Skeletal muscle satellite cell (primary cell): ENCODE measurements at regions not wholly inside any gene's neighbourhood (a gene's known extent, or its start where the extent isn't known, plus 50 kb on each side); places are given as distances from the start of the nearest gene placed in this dataset.
"Not testable (repeated sequence)": the region's sequence is repeated elsewhere in the genome, so short reads cannot be mapped to it uniquely, and the experiment has no call there.

ENCODE experiments used
- H3K27me3 ChIP-seq: 2 replicates; pipeline ENCODE4 v1.7.0; 2013; ENCODE audit warnings: low read length; ENCODE audit not compliant: control insufficient read depth, insufficient read depth
- H3K36me3 ChIP-seq: 2 replicates; pipeline ENCODE4 v1.7.0; 2013; ENCODE audit warnings: mild to moderate bottlenecking, control low read depth, low read length; ENCODE audit not compliant: insufficient read depth
- H3K4me1 ChIP-seq: 2 replicates; pipeline ENCODE4 v1.7.0; 2013; ENCODE audit warnings: low read length; ENCODE audit not compliant: control insufficient read depth, insufficient read depth
- H3K4me2 ChIP-seq: 2 replicates; pipeline ENCODE4 v1.7.0; 2013; ENCODE audit warnings: mild to moderate bottlenecking, low read length
- H3K4me3 ChIP-seq: 2 replicates; pipeline ENCODE4 v1.7.0; 2013; ENCODE audit warnings: low read length
- H3K9ac ChIP-seq: 2 replicates; pipeline ENCODE4 v1.7.0; 2013; ENCODE audit warnings: mild to moderate bottlenecking, low read depth, low read length, moderate library complexity
- H3K9me3 ChIP-seq: replicated peaks from 2 replicates; pipeline ENCODE4 v1.7.0; 2013; ENCODE audit warnings: mild to moderate bottlenecking, control low read depth, low read length

- Histone ChIP-seq H3K36me3 (no peaks in the 10 kb centered on the region), H3K4me2 (no peak overlapping the region), H3K27me3 (no peaks in the 10 kb centered on the region), H3K4me3 (no peak overlapping the region), H3K4me1 (peaks cover 8% of the 10 kb centered on the region), H3K9ac (no peak overlapping the region), H3K9me3 (peaks cover 7% of the 10 kb centered on the region)
Measured at GRCh38 chr6:169086020-169086419, 167.6 kb downstream of the THBS2 start.

DNA sequence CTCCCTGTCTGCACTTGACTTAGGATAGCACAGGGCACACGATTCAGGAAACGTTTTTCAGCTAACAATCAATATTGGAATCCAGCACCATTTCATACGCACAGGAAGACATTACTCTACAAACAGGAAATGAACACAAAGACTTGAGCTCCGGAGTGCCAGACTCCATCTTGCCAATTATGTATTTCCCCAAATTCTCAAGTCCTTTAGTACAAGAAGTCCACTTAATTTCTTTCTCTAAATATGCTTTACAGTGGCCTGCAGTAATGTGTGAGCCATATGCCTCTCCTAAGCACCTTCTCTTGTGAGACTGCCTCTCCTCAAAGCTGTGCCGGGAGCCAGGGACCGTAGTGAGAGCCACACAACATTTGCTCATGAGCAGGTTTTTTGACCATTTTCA, 168.2 kb downstream of the THBS2 start:
- no peaks in the 10 kb centered on the region for H3K27me3 ChIP-seq
- H3K4me1 ChIP-seq, result peaks cover 8% of the 10 kb centered on the region
- no peaks in the 10 kb centered on the region for H3K36me3 ChIP-seq
- no peak overlapping the region for H3K4me3 ChIP-seq
- H3K4me2 ChIP-seq, result no peak overlapping the region
- H3K9ac ChIP-seq, result no peak overlapping the region
- peaks cover 2% of the 10 kb centered on the region for H3K9me3 ChIP-seq

- not testable (repeated sequence) for H3K27me3 ChIP-seq, H3K4me3 ChIP-seq, H3K9ac ChIP-seq, H3K4me2 ChIP-seq, H3K4me1 ChIP-seq, H3K9me3 ChIP-seq, H3K36me3 ChIP-seq
Measured at GRCh38 chr6:169084557-169084956, 169.1 kb downstream of the THBS2 start.

- no peak overlapping the region for H3K4me2 ChIP-seq
- H3K9me3 ChIP-seq, result no peaks in the 10 kb centered on the region
- H3K36me3 ChIP-seq, result no peaks in the 10 kb centered on the region
- H3K4me3 ChIP-seq, result no peak overlapping the region
- no peaks in the 10 kb centered on the region for H3K27me3 ChIP-seq
- no peak overlapping the region for H3K9ac ChIP-seq
- H3K4me1 ChIP-seq, result peaks cover 8% of the 10 kb centered on the region
Measured at GRCh38 chr6:169084067-169084466, 169.6 kb downstream of the THBS2 start.

DNA sequence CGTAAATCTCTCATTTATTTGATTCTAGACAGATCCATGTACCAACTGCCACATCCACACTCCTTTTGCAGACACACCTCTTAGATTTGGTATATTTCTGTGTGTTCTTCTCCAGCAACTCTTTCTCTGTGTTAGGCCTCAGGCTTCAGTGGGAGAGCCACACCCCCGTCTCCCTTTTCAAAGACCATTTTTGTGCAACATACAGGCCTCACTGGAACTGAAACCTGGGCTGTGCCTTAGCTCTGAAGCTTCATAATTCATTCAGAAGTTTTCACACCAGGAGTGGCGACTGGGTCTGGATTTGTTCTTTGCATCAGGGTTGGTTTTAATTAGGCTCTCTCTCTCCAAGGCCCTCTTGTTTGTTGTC, 170.2 kb downstream of the THBS2 start:
- Histone ChIP-seq H3K9ac (no peak overlapping the region), H3K36me3 (no peaks in the 10 kb centered on the region), H3K4me1 (peaks cover 8% of the 10 kb centered on the region), H3K4me2 (no peak overlapping the region), H3K4me3 (no peak overlapping the region), H3K27me3 (no peaks in the 10 kb centered on the region), H3K9me3 (no peaks in the 10 kb centered on the region)

GRCh38 chr6:169082817-169083507, 170.7 kb downstream of the THBS2 start:
- Histone ChIP-seq H3K4me1 (peaks cover 6% of the 10 kb centered on the region), H3K27me3 (no peaks in the 10 kb centered on the region), H3K4me3 (no peak overlapping the region), H3K4me2 (no peak overlapping the region), H3K9ac (no peak overlapping the region), H3K36me3 (no peaks in the 10 kb centered on the region), H3K9me3 (no peaks in the 10 kb centered on the region)

GRCh38 chr6:169082093-169082492, 171.6 kb downstream of the THBS2 start:
- Histone ChIP-seq H3K4me1 (no peaks in the 10 kb centered on the region), H3K9ac (no peak overlapping the region), H3K9me3 (no peaks in the 10 kb centered on the region)

DNA sequence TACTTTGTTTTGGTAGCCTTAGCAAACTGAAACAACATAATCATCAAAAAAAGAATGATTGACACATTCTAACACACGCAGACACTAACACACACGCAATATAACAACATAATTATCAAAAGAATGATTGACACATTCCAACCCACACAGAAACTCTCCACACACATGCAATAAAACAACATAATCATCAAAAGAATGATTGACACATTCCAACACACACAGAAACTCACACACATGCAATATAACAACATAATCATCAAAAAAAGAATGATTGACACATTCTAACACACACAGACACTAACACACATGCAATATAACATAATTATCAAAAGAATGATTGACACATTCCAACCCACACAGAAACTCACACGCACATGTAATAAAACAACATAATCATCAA, 172.4 kb downstream of the THBS2 start:
- no peak overlapping the region for H3K4me2 ChIP-seq
- H3K36me3 ChIP-seq, result no peaks in the 10 kb centered on the region
- no peaks in the 10 kb centered on the region for H3K9me3 ChIP-seq
- no peaks in the 10 kb centered on the region for H3K4me1 ChIP-seq
- no peak overlapping the region for H3K4me3 ChIP-seq
- no peak overlapping the region for H3K9ac ChIP-seq
- no peaks in the 10 kb centered on the region for H3K27me3 ChIP-seq

More at GRCh38 chr6:169082093-169082492, 171.6 kb downstream of the THBS2 start:
- Histone ChIP-seq H3K27me3 (no peaks in the 10 kb centered on the region), H3K4me3 (no peak overlapping the region), H3K4me2 (no peak overlapping the region), H3K36me3 (no peaks in the 10 kb centered on the region)

GRCh38 chr6:169079650-169080049, 174.0 kb downstream of the THBS2 start:
- no peaks in the 10 kb centered on the region for H3K27me3 ChIP-seq

DNA sequence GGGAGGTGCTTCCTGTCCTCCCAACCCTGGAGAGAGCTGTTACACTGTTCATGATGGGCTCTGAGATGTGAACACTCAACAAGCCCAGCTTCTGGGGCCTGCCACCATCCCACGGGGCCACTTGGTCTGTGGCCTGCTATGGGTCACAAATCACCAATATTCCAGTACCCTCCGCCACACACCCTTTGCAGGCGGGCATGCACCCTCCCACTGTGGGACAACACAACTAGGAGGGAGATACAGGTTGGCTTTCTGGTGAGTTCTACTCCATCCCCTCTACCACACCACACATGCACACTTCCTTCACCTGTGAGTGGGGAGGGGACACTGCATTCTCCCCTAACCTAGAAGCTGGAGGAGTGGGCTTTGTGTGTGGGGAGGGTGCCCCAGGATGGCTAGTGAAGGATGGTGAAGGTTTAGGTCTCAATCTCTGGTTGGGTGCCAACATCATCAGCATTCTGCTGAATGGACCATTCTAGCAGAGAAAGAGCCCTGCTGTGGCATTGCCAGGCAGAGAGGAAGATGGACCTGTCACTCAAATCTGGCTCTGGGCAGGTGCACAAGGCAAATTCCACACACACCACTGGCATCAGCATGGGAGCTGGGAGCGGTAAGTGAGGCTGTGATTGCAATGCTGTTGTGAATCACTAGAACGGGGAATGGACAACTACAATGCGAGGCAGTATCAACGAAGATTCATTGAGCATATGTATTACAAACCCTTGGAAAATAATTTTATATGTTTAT, 175.1 kb downstream of the THBS2 start:
- Histone ChIP-seq H3K4me3 (no peak overlapping the region), H3K36me3 (no peaks in the 10 kb centered on the region), H3K4me1 (peaks cover 15% of the 10 kb centered on the region), H3K9ac (no peak overlapping the region), H3K4me2 (no peak overlapping the region), H3K9me3 (no peaks in the 10 kb centered on the region), H3K27me3 (no peaks in the 10 kb centered on the region)

More at GRCh38 chr6:169079650-169080049, 174.0 kb downstream of the THBS2 start:
- no peaks in the 10 kb centered on the region for H3K36me3 ChIP-seq
- H3K9me3 ChIP-seq, result no peaks in the 10 kb centered on the region
- H3K9ac ChIP-seq, result no peak overlapping the region
- H3K4me1 ChIP-seq, result peaks cover 8% of the 10 kb centered on the region
- no peak overlapping the region for H3K4me2 ChIP-seq
- H3K4me3 ChIP-seq, result no peak overlapping the region

GRCh38 chr6:169075915-169076654, 177.6 kb downstream of the THBS2 start:
- Histone ChIP-seq H3K4me2 (no peak overlapping the region), H3K4me3 (no peak overlapping the region), H3K9me3 (no peaks in the 10 kb centered on the region), H3K4me1 (peaks cover 39% of the 10 kb centered on the region), H3K36me3 (no peaks in the 10 kb centered on the region), H3K9ac (no peak overlapping the region), H3K27me3 (no peaks in the 10 kb centered on the region)
